ENCODE measurements at regions not wholly inside any gene's neighbourhood (a gene's known extent, or its start where the extent isn't known, plus 50 kb on each side); places are given as distances from the start of the nearest gene placed in this dataset.

- H3K27me3 ChIP-seq (ENCODE audit: insufficient read depth, low read length): no peaks in the 10 kb centered on the region
- no peak overlapping the region for H3K27ac ChIP-seq (ENCODE audit: low read depth, low read length)
- H3K36me3 ChIP-seq (ENCODE audit: insufficient read depth, low read length): no peaks in the 10 kb centered on the region
- 96% methylated on average over 1 of the region's 1 CpG for WGBS
- peaks cover 8% of the 10 kb centered on the region; the same call in 1 of the 2 replicates for H3K9me3 ChIP-seq (ENCODE audit: insufficient read depth, low read depth, low read length)
- H3K9ac ChIP-seq (ENCODE audit: low read depth, low read length): no peak overlapping the region
- H3K4me3 ChIP-seq (ENCODE audit: low read length): no peak overlapping the region
- no peaks in the 10 kb centered on the region for H3K4me1 ChIP-seq (ENCODE audit: insufficient read depth, low read length)
Observed at GRCh38 chr4:44804301-44804700, 77.9 kb upstream of the GNPDA2 start.

GRCh38 chr4:44801384-44801783 is 75.0 kb upstream of the GNPDA2 start:
- no peak overlapping the region for H3K9ac ChIP-seq (ENCODE audit: low read depth, low read length)
- H3K4me3 ChIP-seq (ENCODE audit: low read length): no peak overlapping the region
- 85% methylated on average over 1 of the region's 1 CpG for WGBS
- H3K4me1 ChIP-seq (ENCODE audit: insufficient read depth, low read length): no peaks in the 10 kb centered on the region
- no peak overlapping the region for H3K27ac ChIP-seq (ENCODE audit: low read depth, low read length)
- H3K9me3 ChIP-seq (ENCODE audit: insufficient read depth, low read depth, low read length): peaks cover 28% of the 10 kb centered on the region
- H3K27me3 ChIP-seq (ENCODE audit: insufficient read depth, low read length): no peaks in the 10 kb centered on the region
- no peaks in the 10 kb centered on the region for H3K36me3 ChIP-seq (ENCODE audit: insufficient read depth, low read length)

GRCh38 chr4:44791831-44792230 is 65.5 kb upstream of the GNPDA2 start:
- Histone ChIP-seq H3K9me3 (ENCODE audit: insufficient read depth, low read depth, low read length) (peaks cover 16% of the 10 kb centered on the region), H3K36me3 (ENCODE audit: insufficient read depth, low read length) (no peaks in the 10 kb centered on the region), H3K4me1 (ENCODE audit: insufficient read depth, low read length) (no peaks in the 10 kb centered on the region), H3K9ac (ENCODE audit: low read depth, low read length) (no peak overlapping the region), H3K27me3 (ENCODE audit: insufficient read depth, low read length) (no peaks in the 10 kb centered on the region), H3K4me3 (ENCODE audit: low read length) (no peak overlapping the region), H3K27ac (ENCODE audit: low read depth, low read length) (no peak overlapping the region)
- 82% methylated on average over 7 of the region's 7 CpGs for WGBS

GRCh38 chr4:44777115-44777514 is 50.8 kb upstream of the GNPDA2 start:
- no peaks in the 10 kb centered on the region for H3K27me3 ChIP-seq (ENCODE audit: insufficient read depth, low read length)
- no peak overlapping the region for H3K27ac ChIP-seq (ENCODE audit: low read depth, low read length)
- peaks cover 43% of the 10 kb centered on the region for H3K9me3 ChIP-seq (ENCODE audit: insufficient read depth, low read depth, low read length)
- H3K4me3 ChIP-seq (ENCODE audit: low read length): no peak overlapping the region
- 71% methylated on average over 1 of the region's 1 CpG for WGBS
- H3K4me1 ChIP-seq (ENCODE audit: insufficient read depth, low read length): no peaks in the 10 kb centered on the region
- H3K36me3 ChIP-seq (ENCODE audit: insufficient read depth, low read length): no peaks in the 10 kb centered on the region
- no peak overlapping the region for H3K9ac ChIP-seq (ENCODE audit: low read depth, low read length)

Measured in HUES64 (cell line).